ENCODE measurements at regions not wholly inside any gene's neighbourhood (a gene's known extent, or its start where the extent isn't known, plus 50 kb on each side); places are given as distances from the start of the nearest gene placed in this dataset.
"Not testable (repeated sequence)": the region's sequence is repeated elsewhere in the genome, so short reads cannot be mapped to it uniquely, and the experiment has no call there.

DNA sequence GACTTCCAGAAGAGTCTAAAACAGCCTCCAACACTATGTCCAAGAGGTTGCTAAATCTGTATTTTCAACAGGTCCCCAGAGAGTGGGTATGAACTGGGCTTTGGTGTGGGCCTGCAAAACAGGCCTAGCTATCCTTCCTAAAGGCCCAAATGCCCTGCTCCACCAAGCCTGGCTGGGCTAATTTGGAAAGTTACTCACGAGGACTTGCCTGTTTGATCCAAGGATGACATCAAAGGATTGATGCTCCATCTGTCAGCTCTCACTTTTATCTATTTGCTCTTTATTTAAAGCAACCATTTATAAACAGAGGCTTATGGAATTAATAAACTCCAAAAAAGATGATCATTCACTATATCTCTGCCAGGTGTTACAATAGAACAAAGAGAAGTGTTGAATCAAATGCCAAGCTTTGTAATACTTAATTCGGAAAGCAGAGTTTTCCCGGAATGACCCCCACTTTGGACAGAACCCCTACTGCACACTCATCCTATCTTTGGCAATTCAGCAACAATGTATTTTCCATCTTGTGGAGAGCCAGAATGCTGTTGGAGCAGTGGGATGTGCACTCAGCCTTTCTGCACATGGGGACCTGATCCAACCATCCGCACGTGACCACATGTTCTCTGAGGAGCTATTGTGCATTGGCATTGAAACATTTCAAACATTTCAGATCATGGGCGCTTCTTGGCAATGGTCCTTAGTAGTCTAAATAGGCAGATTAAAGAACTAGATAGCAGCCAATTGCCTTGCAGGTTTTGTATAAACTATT is 163.3 kb upstream of the THBS1 start:
- Histone ChIP-seq H3K4me3 (ENCODE audit: low read length) (no peak overlapping the region), H3K27me3 (ENCODE audit: control insufficient read depth, low read length) (no peaks in the 10 kb centered on the region), H3F3A (ENCODE audit: control insufficient read depth, insufficient read depth) (no peaks in the 10 kb centered on the region), H3K9me2 (replicated peaks; ENCODE audit: control insufficient read depth, low read length) (no peaks in the 10 kb centered on the region), H3K79me2 (ENCODE audit: control insufficient read depth, low read length) (no peaks in the 10 kb centered on the region), H3K9me3 (ENCODE audit: control insufficient read depth, insufficient read depth, low read length) (no peaks in the 10 kb centered on the region), H3K4me2 (ENCODE audit: low read length) (no peak overlapping the region), H4K20me1 (ENCODE audit: control insufficient read depth, insufficient read depth, low read depth, low read length) (no peaks in the 10 kb centered on the region), H3K36me3 (ENCODE audit: control insufficient read depth, low read length) (no peaks in the 10 kb centered on the region), H3K27ac (ENCODE audit: low read depth, low read length) (no peak overlapping the region), H3K4me1 (ENCODE audit: control insufficient read depth, low read length) (no peaks in the 10 kb centered on the region)
- TF ChIP-seq EZH2phosphoT487 (IDR thresholded peaks at IDR 0.05; ENCODE audit: borderline replicate concordance, low read length) = no peak
- TF ChIP-seq, protein P1, sequence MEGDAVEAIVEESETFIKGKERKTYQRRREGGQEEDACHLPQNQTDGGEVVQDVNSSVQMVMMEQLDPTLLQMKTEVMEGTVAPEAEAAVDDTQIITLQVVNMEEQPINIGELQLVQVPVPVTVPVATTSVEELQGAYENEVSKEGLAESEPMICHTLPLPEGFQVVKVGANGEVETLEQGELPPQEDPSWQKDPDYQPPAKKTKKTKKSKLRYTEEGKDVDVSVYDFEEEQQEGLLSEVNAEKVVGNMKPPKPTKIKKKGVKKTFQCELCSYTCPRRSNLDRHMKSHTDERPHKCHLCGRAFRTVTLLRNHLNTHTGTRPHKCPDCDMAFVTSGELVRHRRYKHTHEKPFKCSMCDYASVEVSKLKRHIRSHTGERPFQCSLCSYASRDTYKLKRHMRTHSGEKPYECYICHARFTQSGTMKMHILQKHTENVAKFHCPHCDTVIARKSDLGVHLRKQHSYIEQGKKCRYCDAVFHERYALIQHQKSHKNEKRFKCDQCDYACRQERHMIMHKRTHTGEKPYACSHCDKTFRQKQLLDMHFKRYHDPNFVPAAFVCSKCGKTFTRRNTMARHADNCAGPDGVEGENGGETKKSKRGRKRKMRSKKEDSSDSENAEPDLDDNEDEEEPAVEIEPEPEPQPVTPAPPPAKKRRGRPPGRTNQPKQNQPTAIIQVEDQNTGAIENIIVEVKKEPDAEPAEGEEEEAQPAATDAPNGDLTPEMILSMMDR (IDR thresholded peaks at IDR 0.05; ENCODE audit: low read depth, low read length, poor library complexity, severe bottlenecking) = no peak

DNA sequence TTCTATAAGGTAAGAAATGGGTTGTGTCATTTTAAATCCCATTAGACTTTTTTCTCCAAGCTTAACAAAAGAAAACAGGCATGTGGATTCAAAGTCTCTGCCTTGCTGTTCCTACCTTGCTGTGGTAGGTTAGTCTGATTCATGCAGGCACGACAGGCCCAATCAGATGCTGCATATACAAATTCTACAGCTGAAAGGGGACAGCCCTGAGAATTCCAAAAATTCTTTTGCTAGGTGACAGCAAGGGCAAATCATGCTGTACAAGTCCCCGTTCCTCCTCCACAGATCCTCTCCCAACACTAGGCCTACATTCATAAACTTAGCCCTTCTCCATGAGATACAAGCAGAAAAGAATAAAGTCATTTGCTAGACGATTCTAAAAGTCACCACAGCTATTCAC is 161.2 kb upstream of the THBS1 start:
- Histone ChIP-seq H4K20me1 (ENCODE audit: control insufficient read depth, insufficient read depth, low read depth, low read length) (no peaks in the 10 kb centered on the region), H3K36me3 (ENCODE audit: control insufficient read depth, low read length) (no peaks in the 10 kb centered on the region), H3K4me1 (ENCODE audit: control insufficient read depth, low read length) (no peaks in the 10 kb centered on the region), H3K9me2 (replicated peaks; ENCODE audit: control insufficient read depth, low read length) (no peaks in the 10 kb centered on the region), H3F3A (ENCODE audit: control insufficient read depth, insufficient read depth) (no peaks in the 10 kb centered on the region), H3K27ac (ENCODE audit: low read depth, low read length) (no peak overlapping the region), H3K9me3 (ENCODE audit: control insufficient read depth, insufficient read depth, low read length) (no peaks in the 10 kb centered on the region), H3K79me2 (ENCODE audit: control insufficient read depth, low read length) (no peaks in the 10 kb centered on the region), H3K4me2 (ENCODE audit: low read length) (no peak overlapping the region), H3K4me3 (ENCODE audit: low read length) (no peak overlapping the region), H3K27me3 (ENCODE audit: control insufficient read depth, low read length) (no peaks in the 10 kb centered on the region)
- TF ChIP-seq, protein P1 (IDR thresholded peaks at IDR 0.05; ENCODE audit: low read depth, low read length, poor library complexity, severe bottlenecking) = no peak
- no peak for TF ChIP-seq EZH2phosphoT487 (IDR thresholded peaks at IDR 0.05; ENCODE audit: borderline replicate concordance, low read length)

DNA sequence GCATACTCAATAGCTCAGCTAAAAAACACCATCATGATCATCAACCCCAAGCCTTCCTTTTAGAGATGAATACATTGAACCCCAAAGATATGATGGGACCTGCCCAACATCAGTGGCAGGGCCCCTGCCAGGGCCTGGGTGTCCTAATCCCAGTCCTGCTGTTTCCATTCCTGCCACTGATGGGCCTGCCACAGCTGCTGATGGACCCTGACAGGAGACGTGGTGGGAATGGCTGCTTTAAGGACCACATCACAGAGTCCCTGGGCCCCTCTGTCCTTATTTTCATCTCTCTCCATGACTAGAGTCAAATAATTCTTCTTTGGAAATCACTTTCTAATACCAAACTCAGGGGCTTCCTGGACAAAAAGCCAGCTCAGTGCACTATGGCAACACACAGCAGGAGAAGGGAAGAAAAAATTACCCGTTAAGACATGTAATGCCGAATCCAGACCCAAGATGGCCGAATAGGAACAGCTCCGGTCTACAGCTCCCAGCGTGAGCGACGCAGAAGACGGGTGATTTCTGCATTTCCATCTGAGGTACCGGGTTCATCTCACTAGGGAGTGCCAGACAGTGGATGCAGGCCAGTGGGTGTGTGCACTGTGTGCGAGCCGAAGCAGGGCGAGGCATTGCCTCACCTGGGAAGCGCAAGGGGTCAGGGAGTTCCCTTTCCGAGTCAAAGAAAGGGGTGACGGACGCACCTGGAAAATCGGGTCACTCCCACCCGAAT is 160.6 kb upstream of the THBS1 start:
- H3K27ac ChIP-seq (ENCODE audit: low read depth, low read length); H3K4me3 ChIP-seq (ENCODE audit: low read length); H3K36me3 ChIP-seq (ENCODE audit: control insufficient read depth, low read length); H3K79me2 ChIP-seq (ENCODE audit: control insufficient read depth, low read length); H4K20me1 ChIP-seq (ENCODE audit: control insufficient read depth, insufficient read depth, low read depth, low read length); H3K4me1 ChIP-seq (ENCODE audit: control insufficient read depth, low read length); H3K9me2 ChIP-seq (replicated peaks; ENCODE audit: control insufficient read depth, low read length); H3F3A ChIP-seq (ENCODE audit: control insufficient read depth, insufficient read depth); H3K27me3 ChIP-seq (ENCODE audit: control insufficient read depth, low read length); H3K9me3 ChIP-seq (ENCODE audit: control insufficient read depth, insufficient read depth, low read length); H3K4me2 ChIP-seq (ENCODE audit: low read length): not testable (repeated sequence)

DNA sequence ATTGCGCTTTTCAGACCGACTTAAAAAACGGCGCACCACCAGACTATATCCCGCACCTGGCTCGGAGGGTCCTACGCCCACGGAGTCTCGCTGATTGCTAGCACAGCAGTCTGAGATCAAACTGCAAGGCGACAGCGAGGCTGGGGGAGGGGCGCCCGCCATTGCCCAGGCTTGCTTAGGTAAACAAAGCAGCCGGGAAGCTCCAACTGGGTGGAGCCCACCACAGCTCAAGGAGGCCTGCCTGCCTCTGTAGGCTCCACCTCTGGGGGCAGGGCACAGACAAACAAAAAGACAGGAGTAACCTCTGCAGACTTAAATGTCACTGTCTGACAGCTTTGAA is 160.1 kb upstream of the THBS1 start:
- not testable (repeated sequence) for H3K9me3 ChIP-seq (ENCODE audit: control insufficient read depth, insufficient read depth, low read length); H3K79me2 ChIP-seq (ENCODE audit: control insufficient read depth, low read length); H3K9me2 ChIP-seq (replicated peaks; ENCODE audit: control insufficient read depth, low read length); H3K4me3 ChIP-seq (ENCODE audit: low read length); H3K27ac ChIP-seq (ENCODE audit: low read depth, low read length); H3F3A ChIP-seq (ENCODE audit: control insufficient read depth, insufficient read depth); H3K4me2 ChIP-seq (ENCODE audit: low read length); H3K36me3 ChIP-seq (ENCODE audit: control insufficient read depth, low read length); H4K20me1 ChIP-seq (ENCODE audit: control insufficient read depth, insufficient read depth, low read depth, low read length); H3K4me1 ChIP-seq (ENCODE audit: control insufficient read depth, low read length); H3K27me3 ChIP-seq (ENCODE audit: control insufficient read depth, low read length)
